Activated T-cell treated with anti-CD3 and anti-CD28 coated beads for 48 hours (primary cell): ENCODE measurements at regions not wholly inside any gene's neighbourhood (a gene's known extent, or its start where the extent isn't known, plus 50 kb on each side); places are given as distances from the start of the nearest gene placed in this dataset.
"Not testable (repeated sequence)": the region's sequence is repeated elsewhere in the genome, so short reads cannot be mapped to it uniquely, and the experiment has no call there.

Experiments used
- DNase-seq: peaks from one replicate; pipeline ENCODE4 v3.0.0-alpha.2; 2020; ENCODE audit warnings: low read depth

DNA sequence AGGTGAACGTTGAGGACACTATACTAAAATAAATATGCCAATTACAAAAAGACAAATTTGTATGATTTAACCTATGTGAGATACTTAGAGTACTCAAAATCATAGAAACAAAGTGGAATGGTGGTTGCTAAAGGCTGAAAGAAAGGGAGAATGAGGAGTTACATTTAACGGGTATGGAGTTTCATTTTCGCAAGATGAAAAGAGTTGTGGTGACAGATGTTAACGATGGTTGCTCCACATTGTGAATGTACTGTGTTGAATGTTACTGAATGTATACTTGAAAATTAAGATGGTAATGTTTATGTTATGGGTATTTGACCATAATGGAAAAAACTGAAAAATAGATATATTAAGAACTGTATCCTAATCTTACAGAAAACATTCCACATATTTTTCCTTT, 51.3 kb upstream of the MOCS2 start:
- DNase-seq, result no peak

DNA sequence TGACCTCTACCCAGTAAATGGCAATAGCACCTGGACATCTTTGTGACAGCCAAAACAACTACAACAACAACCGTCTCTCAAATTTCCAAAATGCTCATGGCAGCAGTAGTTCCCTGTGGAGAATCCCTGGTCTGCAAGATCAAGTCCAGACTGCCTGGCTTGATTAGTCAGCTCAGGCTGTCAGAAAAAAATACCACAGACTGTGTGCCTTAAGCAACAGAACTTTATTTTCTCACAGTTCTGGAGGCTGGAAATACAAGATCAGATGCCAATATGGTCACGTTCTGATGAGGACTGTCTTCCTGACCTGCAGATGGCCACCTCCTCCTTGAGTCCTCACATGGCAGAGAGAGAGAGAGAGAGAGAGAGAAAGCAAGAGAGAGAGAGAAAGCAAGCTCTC, 52.3 kb upstream of the MOCS2 start:
- DNase-seq, result no peak

DNA sequence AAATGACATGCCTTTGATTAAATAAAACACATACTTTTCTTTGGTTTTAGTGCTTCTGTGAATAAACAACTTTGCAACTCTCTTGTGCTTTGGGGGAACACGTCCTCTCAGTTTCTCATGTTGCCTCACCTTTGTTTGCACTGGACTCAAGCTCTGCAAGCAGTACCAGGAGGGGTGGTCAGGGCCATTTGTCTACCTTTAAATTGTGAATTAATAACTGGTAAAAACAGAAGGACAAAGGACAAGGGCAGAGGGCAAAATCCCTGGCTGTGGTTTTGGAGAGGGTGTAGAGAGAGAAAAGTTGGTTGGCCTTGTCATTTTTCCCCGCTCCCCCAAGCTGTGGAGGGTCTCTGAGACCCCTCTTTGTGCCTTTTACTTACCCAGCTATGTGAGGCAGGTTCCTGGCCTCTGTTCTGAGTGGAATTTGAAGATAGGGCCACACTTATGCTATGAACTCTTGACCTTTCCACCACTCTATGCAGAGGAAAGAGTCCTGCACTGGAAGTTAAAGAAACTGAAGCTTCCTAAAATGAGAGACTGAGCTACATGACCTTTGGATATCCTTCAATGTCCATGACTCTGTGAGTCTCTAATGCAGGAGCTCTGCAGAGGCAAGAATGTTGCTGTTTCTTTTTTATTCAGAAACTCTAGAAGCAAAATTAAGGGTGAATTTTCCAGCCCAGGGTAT, 55.1 kb upstream of the MOCS2 start:
- no peak for DNase-seq

DNA sequence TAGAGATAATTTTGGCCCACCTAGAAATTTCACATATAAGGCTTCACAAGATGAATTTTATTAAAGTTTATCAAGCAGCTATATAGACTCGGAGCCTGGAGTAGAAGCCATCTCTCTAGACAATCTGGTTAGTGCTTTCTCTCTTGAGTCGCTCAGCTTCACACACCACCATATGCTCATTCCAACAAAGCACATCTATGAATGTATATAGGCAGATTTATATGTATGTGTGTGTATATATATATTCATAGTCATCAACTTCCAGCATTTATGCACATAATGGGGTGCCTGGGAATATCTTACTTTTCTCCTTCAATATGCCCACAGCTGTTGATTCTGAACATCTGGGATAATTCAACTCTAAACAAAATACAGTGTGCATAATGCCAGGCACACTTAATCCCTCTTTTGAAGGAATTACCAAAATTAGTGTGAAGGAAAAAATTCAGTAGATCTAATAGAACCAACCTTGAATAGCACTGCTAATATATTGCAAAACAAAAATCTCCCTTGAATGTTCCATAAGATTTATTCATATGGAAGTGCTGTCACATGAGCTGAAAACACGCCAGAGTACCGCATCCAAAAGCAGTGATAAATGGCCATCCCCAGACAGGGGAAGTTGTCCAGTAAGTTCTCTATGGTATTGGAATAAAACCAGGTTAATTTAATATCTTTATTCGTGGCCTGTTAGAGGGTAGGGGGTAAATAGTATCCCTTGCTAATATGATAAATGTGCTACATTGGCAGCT, 56.0 kb upstream of the MOCS2 start:
- no peak for DNase-seq

DNA sequence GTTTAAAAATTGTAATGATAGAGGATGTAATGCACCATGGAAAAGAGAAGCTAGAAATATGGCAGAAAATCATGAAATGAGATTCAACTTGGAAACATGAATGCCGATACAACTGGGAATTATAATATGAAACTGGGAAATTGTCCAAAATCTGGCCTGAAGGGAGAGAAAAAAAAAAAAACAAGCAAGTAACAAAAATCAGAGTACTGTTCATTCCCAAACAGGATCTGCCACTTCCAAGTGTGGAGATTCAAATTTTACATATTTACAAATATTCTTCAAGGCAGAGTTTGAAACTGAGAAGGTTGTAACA, 56.6 kb upstream of the MOCS2 start:
- DNase-seq, result no peak

DNA sequence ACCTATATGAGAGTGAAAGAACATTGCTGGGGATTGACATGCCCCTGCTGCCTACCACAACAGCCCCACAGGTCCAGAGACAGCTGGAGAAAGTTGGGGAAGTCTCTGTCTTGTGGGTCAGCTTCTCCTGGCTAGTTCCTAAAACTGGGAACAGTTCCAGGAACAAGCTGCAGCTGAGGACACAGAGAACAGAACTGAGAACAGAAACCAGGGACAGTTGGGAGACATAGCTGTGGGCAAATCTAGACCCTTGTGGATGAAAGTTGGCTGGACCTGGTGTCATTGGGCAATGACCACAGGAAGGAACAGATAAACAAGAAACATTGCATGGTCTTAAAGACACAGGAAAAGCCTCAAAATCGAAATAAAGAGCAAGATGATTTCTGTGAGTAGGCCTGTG, 58.3 kb upstream of the MOCS2 start:
- no peak for DNase-seq

DNA sequence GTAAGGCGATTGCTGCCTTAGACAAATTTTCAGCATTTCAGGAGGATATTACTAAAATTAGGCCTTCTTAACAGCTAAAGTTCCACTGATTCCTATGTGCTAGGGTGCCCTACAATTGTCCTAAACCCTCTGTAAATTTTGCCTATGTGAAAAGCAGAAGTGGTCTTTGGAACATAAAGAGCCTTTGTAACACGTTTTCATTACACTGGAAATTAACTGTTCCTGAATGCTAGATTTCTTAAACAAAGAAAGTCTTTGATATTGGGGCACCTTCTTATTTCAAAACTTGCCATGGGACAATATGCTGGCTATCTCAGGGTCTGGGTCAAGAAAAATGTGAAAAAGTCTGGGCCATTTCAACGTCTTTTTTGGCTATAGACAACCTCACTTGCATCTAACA, 60.4 kb upstream of the MOCS2 start:
- no peak for DNase-seq

DNA sequence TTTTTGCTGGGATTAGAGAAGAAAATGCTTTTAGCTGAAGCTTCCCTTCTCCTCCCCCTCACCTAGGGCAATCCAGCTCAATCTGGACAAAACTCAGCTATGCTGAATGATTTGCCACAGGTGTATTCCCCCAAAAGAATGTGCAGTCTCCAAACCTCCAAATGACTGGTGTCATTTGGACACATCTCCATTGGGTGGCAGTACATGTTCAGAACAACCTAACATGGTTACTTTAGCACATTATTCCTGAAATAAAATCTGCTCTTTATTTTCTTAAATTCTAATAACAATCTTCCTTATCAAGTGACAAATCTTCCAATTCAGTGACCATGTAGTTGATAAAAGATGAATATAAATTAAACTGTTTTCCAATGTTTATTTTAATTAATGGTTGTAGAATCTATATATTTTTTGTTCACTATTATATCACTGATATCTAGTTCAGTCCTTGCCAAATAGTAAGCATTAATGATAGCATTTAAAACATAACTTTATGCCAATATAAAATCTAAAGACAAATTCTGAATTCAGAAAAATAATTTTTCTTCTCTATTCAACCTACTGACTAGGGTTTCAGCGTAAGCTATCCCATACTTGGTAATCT, 61.3 kb upstream of the MOCS2 start:
- DNase-seq, result no peak

DNA sequence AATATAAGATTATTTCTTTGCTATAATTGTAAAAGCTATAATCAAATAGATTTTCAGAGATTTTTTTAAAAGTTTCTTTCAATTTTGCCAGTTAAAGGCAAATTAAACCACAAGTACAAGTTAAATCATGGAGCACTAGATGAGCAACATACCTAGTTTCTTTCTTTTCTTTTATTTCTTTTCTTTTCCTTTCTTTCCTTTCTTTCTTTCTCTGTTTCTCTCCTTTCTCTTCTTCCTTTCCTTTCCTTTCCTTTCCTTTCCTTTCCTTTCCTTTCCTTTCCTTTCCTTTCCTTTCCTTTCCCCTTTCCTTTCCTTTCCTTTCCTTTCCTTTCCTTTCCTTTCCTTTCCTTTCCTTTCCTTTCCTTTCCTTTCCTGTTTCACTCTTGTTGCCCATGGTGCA, 62.5 kb upstream of the MOCS2 start:
- not testable (repeated sequence) for DNase-seq

DNA sequence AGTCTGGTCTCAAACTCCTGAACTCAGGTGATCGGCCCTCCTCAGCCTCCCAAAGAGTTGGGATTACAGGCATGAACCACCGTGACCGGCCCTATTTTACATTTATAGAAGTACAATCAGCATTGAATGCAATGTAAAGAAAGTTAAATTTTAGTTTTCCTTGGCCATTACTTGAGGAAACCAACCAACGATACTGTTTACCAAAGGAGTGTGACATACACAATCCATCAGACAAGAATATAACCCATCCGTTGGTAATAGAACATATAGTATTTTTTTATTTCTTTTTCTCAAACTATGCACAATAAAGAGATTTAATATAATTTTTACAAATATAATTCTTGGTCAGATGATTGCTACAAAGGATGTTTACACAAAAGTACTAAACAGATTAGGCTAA, 63.1 kb upstream of the MOCS2 start:
- DNase-seq, result no peak

DNA sequence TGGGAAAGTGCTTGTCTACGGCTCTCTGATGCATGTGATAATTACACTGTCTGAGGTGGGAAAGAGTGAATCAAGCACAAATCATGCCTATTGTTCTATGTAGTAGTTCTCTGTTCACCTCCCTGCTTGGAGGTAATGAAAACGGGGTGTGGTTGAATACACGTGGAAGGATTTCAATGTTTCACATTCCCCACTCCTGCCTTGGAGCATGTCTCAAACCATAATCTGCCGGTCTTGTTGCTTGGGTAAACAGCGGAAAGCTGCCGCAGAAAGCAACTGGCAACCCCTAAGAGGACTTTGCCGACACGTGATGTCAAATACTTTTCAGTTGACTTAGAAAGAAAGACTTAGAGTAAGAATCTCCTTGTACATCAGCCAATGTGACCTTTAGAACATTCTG, 63.5 kb upstream of the MOCS2 start:
- DNase-seq, result no peak

DNA sequence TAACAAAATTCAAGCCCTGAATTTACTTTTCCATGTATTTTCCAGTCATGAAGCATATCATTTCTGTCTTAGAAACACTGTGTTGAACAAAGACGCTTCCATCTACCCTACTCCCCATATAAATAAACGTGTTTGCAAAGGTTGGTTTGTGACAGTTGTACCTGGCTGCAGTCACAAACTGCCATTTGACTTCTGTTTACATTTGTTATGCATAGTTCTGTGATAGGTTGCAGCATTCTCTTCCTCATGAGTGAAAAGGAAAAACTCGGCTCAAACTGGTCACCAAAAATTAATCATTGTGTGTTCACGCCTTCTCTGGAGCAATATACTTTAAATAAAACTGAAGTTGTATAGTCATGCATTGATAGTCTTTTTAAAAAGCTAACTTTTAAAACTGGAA, 69.3 kb upstream of the MOCS2 start:
- DNase-seq, result no peak

DNA sequence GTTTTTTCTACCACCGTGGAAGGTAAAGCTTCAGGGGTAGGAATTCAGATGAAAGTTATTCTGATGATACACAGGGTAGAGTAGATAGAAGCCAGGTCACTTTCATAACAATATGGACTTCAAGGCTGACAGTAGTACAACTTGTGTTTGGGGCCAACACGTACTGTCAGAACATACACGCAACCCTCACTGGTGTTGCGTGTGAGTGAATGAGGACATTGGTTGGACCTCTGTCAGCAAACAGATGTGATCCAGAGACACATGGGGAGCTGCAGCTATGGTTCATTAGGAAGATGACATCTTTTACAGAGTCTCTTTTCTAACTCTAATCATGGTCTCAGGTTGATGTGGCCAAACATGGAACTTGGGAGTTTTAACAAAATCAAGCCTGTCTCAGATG, 70.1 kb upstream of the MOCS2 start:
- DNase-seq, result no peak

DNA sequence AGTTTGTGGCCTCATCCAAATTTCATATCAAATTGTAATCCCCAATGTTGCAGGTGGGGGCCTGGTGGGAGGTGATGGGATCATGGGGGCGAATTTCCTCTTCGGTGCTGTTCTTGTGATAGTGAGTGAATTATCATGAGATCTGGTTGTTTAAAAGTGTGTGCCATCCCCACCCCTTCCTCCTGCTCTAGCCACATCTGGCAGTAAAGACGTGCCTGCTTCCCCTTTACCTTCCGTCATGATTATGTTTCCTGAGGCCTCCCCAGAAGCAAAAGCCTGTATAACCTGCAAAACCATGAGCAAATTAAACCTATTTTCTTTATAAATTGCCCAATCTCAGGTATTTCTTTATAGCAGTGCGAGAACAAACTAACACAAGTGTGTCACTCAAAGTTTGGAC, 71.0 kb upstream of the MOCS2 start:
- no peak for DNase-seq

DNA sequence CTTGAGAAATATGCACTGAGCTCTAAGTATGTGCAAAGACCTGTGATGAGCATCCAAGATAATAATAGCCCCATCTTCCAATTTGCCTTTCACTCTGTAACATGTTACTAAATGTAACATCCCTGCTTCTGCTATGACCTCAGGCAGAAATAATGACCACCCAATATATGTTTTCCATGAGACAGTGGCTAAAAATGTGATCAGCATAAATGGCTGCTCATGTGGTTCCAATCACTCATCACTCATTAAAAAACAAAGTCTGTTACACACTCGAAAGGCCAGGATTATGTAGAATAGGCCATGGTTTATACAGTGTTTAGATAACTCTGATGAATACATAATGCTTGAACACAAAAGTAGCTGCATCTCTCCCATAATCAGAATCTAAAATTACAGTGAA, 71.4 kb upstream of the MOCS2 start:
- no peak for DNase-seq

DNA sequence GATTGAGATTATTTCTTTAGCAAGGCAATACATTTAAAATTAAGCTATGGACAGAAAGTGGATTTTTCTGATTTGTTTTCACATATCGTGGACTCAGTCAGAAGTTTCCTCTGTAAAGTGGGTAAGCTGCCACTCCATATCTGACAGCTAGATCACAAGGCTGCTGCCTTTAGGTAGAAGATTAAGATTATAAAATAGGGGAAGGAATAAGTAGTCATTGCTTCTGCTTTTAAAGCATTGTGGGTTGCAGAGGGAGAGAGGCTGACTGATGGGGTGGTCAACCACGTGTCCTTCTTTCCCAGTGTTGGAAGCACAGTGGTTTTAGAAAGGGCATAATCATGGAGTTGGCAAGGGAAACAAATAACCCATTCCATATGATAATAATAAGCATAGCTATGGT, 74.3 kb upstream of the MOCS2 start:
- no peak for DNase-seq

DNA sequence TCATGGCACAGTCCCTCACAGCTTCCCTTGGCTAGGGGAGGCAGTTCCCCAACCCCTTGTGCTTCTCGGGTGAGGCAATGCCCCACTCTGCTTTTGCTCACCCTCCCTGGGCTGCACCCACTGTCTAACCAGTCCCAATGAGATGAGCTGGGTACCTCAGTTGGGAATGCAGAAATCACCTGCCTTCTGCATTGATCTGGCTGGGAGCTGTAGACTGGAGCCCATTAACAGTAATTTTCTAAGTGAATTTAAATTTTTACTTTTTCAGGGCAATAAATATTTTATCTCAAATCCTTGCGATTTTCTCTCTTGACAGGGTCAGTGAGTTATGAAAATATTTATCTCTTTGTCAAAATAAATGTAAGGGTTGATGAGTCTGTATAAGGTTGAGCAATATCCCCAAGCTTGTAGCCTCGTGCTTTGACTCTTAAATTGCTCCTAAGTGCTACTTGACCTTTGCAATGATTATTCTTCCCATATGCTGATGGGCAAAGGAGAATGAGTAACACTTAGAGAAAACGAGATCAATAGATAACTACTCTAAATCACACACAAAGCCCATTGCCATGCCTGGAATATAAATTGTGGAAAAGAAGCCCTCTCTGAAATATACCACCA, 82.1 kb upstream of the MOCS2 start:
- DNase-seq, result no peak

DNA sequence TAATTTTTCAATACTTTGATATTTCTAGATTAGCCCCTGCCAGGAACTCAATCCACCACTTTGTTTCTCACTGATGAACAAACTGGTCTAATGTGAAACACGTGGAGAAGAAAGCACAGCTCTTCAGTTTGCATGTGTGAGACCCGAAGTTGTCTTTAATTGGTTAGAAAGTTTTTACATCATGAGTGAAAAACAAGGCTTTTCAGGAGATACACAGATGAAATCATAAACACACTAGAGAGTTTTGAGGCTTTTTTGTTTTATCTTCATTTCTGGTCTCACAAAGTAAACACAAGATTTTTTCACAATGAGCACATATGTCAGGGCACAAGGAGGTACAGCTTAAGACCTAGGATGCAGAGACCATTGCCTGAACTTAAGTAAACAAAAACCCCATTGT, 84.5 kb upstream of the MOCS2 start:
- no peak for DNase-seq

DNA sequence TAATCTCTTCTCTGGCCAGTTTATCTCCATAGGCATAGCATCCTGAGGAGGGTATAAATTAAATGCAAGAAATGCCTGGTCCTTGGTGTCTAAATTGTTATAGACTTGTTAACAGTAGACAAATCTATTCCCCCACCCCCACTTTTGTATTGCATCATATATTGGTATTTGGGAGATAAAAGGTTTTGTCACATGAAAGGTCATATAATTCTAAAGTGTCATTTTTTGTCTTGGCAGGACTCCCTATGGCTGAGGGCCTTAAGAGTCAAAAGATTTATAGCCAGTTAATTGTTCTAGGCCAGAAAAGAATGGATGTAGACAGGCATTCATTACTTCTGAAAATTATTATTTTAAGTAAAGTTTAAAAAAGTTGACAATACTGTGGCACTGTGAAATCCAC, 90.3 kb upstream of the MOCS2 start:
- no peak for DNase-seq

DNA sequence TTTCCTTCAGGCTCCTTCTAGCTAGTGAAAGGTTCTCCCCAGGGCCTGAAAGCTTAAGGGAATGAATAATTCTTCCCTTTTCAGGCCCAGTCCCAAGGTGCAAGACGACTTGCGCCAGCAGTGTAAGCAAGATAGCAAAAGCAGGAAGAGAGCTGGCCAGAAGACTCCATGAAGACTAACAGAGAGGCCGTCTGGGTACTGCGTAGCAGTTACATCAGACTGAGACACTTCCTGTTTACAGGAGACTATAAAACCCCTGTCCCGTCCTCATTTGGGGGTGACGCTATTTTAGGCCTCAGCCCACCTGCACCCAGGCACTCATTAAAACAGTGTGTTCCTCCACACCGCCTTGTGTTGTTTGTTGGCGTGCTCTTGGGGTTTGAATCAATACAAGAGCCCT, 90.7 kb upstream of the MOCS2 start:
- no peak for DNase-seq

DNA sequence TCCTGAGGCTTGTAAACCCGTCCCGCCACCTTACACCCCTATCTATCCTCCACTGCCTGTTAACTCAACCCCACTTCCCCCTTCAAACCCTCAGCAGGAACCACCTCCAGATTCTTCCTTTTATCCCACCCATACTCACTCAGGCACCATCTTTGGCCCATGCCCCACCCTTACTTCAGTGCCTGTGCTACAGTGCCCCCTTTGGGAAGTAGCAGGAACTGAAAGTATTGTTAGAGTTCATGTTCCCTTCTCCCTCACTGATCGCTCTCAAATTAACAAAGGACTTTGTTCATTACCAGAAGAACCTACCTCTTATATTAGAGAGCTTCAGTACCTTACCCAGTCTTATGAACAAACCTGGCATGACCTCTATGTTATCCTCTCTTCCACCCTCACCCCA, 92.2 kb upstream of the MOCS2 start:
- DNase-seq, result no peak

DNA sequence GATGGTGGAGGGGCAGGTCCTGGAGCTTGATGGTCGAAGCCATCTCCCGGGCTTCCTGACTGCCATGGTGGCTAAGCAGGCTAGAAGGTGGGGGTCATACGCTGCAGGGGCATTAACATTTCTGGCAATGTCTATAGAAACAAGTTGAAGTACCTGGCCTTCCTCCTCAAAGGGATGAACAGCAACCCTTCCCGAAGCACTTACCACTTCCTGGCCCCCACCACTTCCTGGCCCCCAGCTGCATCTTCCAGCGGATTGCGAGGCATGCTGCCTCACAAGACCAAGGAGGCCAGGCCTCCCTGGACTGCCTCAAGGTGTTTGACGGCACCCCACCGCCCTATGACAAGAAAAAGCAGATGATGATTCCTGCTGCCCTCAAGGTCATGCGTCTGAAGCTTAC, 97.0 kb upstream of the MOCS2 start:
- no peak for DNase-seq

DNA sequence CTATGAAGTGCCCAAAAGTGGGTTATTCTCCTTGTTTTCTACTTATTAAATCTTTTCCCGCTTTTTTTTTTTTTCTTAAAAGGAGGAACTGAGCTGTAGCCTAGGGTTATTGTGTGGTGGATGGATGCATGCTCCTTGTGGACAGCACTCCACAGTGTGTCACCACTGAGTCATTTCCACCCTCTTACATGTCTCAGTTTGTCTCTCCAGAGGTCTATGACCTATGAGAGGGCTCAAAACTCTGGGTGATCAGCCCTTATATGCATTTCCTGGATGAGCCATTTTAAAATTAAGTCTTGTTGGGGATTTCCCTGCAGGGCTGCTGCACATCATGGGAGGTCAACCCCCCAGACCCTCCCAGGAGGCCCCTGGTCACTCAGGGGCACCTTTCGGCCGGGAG, 102.2 kb upstream of the MOCS2 start:
- DNase-seq, result peak; percentile 2
